ENCODE measurements at regions not wholly inside any gene's neighbourhood (a gene's known extent, or its start where the extent isn't known, plus 50 kb on each side); places are given as distances from the start of the nearest gene placed in this dataset.

DNA sequence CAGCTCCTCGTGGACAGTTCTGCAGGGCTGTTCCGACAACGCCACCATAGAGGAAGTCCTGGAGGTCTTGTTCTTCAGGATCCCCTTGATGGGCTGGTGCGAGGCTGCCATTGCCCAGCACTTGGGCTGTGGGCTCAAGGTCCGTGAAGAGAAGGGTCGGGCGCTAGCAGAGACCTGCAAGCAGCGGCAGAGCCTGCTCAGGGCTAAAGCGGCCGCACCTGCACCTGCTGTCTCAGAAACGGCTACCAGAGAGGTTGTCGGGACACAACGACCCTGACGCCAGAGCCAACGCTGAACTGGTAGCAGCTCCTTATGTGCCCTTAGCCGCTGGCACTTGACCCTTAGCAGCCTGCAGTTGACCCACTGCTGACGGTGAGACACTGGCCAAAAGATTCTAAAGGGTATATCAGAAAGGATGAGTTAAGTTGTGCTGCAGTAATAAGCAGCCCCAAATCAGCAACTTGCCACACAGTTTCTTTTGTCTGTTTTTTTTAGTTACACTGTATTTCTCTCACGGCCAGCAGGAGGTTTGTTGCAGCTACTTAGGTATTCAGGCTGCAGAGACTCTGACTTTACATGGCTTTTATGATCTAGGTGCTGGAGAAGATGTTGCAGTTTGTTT is 55.5 kb upstream of the ST6GAL2 start:
- Histone ChIP-seq H3K4me3 (ENCODE audit: low read length) (no peak overlapping the region), H4K20me1 (ENCODE audit: insufficient read depth, low read depth, low read length) (no peaks in the 10 kb centered on the region), H3K9me2 (replicated peaks; ENCODE audit: insufficient read depth, low read length) (no peaks in the 10 kb centered on the region), H2AFZ (ENCODE audit: low read length) (no peak overlapping the region), H3K4me1 (ENCODE audit: low read length) (no peaks in the 10 kb centered on the region), H3K9ac (ENCODE audit: low read length) (no peak overlapping the region), H3K79me2 (ENCODE audit: low read length) (no peaks in the 10 kb centered on the region), H3K4me2 (ENCODE audit: low read depth, low read length, poor library complexity, severe bottlenecking) (no peak overlapping the region), H3K9me3 (ENCODE audit: low read length) (no peaks in the 10 kb centered on the region), H3K36me3 (ENCODE audit: insufficient read depth, low read length) (no peaks in the 10 kb centered on the region), H3K27ac (ENCODE audit: low read length) (no peak overlapping the region), H3K27me3 (ENCODE audit: low read length) (no peaks in the 10 kb centered on the region)
- no peak for DNase-seq

DNA sequence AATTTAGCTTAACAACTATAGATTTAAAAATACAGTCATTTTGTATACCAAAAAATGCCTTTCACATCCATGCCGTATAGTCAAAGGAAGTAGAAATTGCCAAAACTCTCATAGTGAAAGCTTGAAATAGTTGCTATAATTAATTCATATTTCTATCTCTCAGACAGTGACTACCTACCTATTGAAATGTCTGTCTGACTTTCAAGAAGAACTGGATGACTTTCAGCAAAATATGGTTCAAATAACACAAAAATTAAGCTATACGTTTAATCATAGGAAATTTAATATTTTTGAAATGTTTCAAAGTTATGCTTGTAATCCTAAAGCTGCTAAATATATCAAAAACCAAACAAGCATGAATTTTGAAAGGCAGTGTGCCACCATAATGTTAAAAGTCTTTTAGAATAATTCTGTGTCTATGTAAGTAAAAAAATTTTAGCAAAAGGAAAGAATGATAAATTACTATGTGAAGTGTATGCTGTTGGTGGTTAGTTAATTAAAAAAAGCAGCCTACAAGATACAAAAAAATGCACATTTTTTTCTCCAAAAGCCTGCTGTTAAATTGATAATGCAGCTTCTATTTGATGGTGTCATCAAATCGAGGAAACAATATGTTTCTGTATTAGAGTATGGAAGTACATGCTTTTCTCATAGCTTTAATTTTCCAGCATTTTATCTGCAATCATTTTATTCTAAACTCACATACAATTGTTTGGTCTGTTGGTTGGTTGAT is 57.7 kb upstream of the ST6GAL2 start:
- no peak overlapping the region for H2AFZ ChIP-seq (ENCODE audit: low read length)
- no peak overlapping the region for H3K4me2 ChIP-seq (ENCODE audit: low read depth, low read length, poor library complexity, severe bottlenecking)
- no peak overlapping the region for H3K4me3 ChIP-seq (ENCODE audit: low read length)
- no peaks in the 10 kb centered on the region for H3K27me3 ChIP-seq (ENCODE audit: low read length)
- no peaks in the 10 kb centered on the region for H3K4me1 ChIP-seq (ENCODE audit: low read length)
- H4K20me1 ChIP-seq (ENCODE audit: insufficient read depth, low read depth, low read length): no peaks in the 10 kb centered on the region
- DNase-seq: no peak
- no peak overlapping the region for H3K9ac ChIP-seq (ENCODE audit: low read length)
- no peaks in the 10 kb centered on the region for H3K79me2 ChIP-seq (ENCODE audit: low read length)
- no peaks in the 10 kb centered on the region for H3K9me2 ChIP-seq (replicated peaks; ENCODE audit: insufficient read depth, low read length)
- H3K9me3 ChIP-seq (ENCODE audit: low read length): no peaks in the 10 kb centered on the region
- H3K36me3 ChIP-seq (ENCODE audit: insufficient read depth, low read length): no peaks in the 10 kb centered on the region
- no peak overlapping the region for H3K27ac ChIP-seq (ENCODE audit: low read length)

DNA sequence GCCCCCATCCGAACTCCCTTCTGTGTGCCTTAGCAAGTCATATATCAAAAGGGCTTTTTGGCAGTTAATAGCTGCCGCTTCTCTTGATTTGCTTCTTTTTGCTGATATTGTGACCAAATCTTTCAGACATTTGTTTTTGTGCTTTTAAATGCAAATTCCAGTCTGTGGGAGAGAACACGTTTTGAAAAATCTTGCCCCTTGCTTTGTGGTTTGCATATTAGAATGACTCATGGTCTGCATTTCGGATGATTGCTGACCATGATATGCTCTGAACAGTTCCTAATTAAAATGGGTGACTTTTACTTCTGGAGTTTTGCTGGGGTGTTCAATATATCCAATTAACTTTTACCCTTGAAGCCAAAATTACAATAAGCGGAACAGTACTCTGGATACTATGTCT is 58.2 kb upstream of the ST6GAL2 start:
- H3K79me2 ChIP-seq (ENCODE audit: low read length): no peaks in the 10 kb centered on the region
- H3K4me1 ChIP-seq (ENCODE audit: low read length): no peaks in the 10 kb centered on the region
- no peaks in the 10 kb centered on the region for H4K20me1 ChIP-seq (ENCODE audit: insufficient read depth, low read depth, low read length)
- H3K27ac ChIP-seq (ENCODE audit: low read length): no peak overlapping the region
- no peak for DNase-seq
- no peaks in the 10 kb centered on the region for H3K9me2 ChIP-seq (replicated peaks; ENCODE audit: insufficient read depth, low read length)
- no peaks in the 10 kb centered on the region for H3K27me3 ChIP-seq (ENCODE audit: low read length)
- no peaks in the 10 kb centered on the region for H3K9me3 ChIP-seq (ENCODE audit: low read length)
- H3K36me3 ChIP-seq (ENCODE audit: insufficient read depth, low read length): no peaks in the 10 kb centered on the region
- H3K9ac ChIP-seq (ENCODE audit: low read length): no peak overlapping the region
- no peak overlapping the region for H3K4me2 ChIP-seq (ENCODE audit: low read depth, low read length, poor library complexity, severe bottlenecking)
- H2AFZ ChIP-seq (ENCODE audit: low read length): no peak overlapping the region
- H3K4me3 ChIP-seq (ENCODE audit: low read length): no peak overlapping the region

DNA sequence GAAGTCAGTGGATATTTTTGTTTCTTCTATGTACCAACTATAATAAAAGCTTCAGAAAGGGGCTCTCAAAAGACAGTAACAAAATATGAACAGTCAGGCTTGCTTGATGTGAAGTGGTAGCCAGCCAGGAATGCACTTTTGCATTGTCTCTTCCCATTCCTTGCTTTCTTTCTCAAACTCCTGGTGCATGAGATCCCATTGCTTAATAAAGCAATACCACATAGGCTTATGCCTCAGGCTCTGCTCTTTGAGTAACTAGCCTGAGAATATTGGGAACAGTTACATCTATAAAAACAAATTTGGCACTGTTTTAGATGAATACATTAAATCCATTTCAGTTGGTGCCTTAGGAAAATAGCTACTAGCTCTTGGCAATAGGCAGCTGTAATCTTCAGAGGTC is 62.6 kb upstream of the ST6GAL2 start:
- Histone ChIP-seq H3K9me2 (replicated peaks; ENCODE audit: insufficient read depth, low read length) (no peaks in the 10 kb centered on the region), H3K4me1 (ENCODE audit: low read length) (no peaks in the 10 kb centered on the region), H3K4me2 (ENCODE audit: low read depth, low read length, poor library complexity, severe bottlenecking) (no peak overlapping the region), H2AFZ (ENCODE audit: low read length) (no peak overlapping the region), H3K9me3 (ENCODE audit: low read length) (no peaks in the 10 kb centered on the region), H3K4me3 (ENCODE audit: low read length) (no peak overlapping the region), H3K27me3 (ENCODE audit: low read length) (no peaks in the 10 kb centered on the region; the same call in 1 of the 2 replicates), H3K36me3 (ENCODE audit: insufficient read depth, low read length) (no peaks in the 10 kb centered on the region), H3K9ac (ENCODE audit: low read length) (no peak overlapping the region), H3K27ac (ENCODE audit: low read length) (no peak overlapping the region), H3K79me2 (ENCODE audit: low read length) (no peaks in the 10 kb centered on the region), H4K20me1 (ENCODE audit: insufficient read depth, low read depth, low read length) (no peaks in the 10 kb centered on the region)
- no peak for DNase-seq

DNA sequence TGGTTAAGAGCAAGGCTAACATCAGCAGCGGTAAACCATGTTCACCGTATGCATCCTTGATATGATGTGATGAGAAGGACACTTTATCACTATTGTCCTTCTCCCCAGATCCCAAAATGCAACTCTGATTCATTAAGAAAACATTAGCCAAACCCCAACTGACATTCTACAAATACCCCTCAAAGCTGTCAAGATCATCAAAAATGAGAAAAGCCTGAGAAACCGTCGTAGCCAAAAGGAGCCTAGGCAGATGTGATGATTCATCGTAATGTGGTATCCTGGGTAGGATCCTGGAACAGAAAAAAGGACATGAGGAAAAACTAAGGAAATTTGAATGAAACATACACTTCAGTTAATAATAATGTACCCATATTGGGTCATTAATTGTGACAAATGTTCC is 67.3 kb upstream of the ST6GAL2 start:
- Histone ChIP-seq H3K27me3 (ENCODE audit: low read length) (no peaks in the 10 kb centered on the region; the same call in 1 of the 2 replicates), H3K36me3 (ENCODE audit: insufficient read depth, low read length) (no peaks in the 10 kb centered on the region), H3K4me2 (ENCODE audit: low read depth, low read length, poor library complexity, severe bottlenecking) (no peak overlapping the region), H3K9me3 (ENCODE audit: low read length) (no peaks in the 10 kb centered on the region), H3K4me3 (ENCODE audit: low read length) (no peak overlapping the region), H3K4me1 (ENCODE audit: low read length) (peaks cover 7% of the 10 kb centered on the region), H2AFZ (ENCODE audit: low read length) (no peak overlapping the region), H4K20me1 (ENCODE audit: insufficient read depth, low read depth, low read length) (no peaks in the 10 kb centered on the region), H3K27ac (ENCODE audit: low read length) (no peak overlapping the region), H3K79me2 (ENCODE audit: low read length) (no peaks in the 10 kb centered on the region), H3K9ac (ENCODE audit: low read length) (no peak overlapping the region), H3K9me2 (replicated peaks; ENCODE audit: insufficient read depth, low read length) (no peaks in the 10 kb centered on the region)
- DNase-seq: no peak

DNA sequence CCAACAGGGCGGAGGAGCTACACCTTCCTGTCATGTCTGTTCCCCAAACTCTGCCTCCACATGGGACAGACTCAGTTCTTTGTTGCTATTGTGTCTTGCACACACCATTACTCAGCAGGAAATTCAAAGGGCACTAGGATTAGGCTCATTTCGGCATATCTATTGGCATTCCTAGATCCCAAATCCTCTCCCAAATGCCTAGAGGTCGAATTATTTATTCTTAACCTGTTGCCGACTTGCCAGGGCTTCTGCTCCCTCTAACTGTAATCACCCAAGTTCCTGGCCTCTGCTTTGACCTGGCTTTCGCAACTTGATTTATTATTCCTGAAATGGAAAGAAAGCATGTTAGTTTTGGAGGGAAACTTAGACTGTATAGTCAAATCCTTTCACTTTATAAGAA is 67.8 kb upstream of the ST6GAL2 start:
- Histone ChIP-seq H3K9me2 (replicated peaks; ENCODE audit: insufficient read depth, low read length) (no peaks in the 10 kb centered on the region), H3K4me3 (ENCODE audit: low read length) (no peak overlapping the region), H3K27ac (ENCODE audit: low read length) (no peak overlapping the region), H3K79me2 (ENCODE audit: low read length) (no peaks in the 10 kb centered on the region), H3K9me3 (ENCODE audit: low read length) (no peaks in the 10 kb centered on the region), H3K27me3 (ENCODE audit: low read length) (no peaks in the 10 kb centered on the region; the same call in 1 of the 2 replicates), H3K36me3 (ENCODE audit: insufficient read depth, low read length) (no peaks in the 10 kb centered on the region), H2AFZ (ENCODE audit: low read length) (no peak overlapping the region), H3K4me1 (ENCODE audit: low read length) (peaks cover 7% of the 10 kb centered on the region), H3K9ac (ENCODE audit: low read length) (no peak overlapping the region), H3K4me2 (ENCODE audit: low read depth, low read length, poor library complexity, severe bottlenecking) (no peak overlapping the region), H4K20me1 (ENCODE audit: insufficient read depth, low read depth, low read length) (no peaks in the 10 kb centered on the region)
- no peak for DNase-seq

DNA sequence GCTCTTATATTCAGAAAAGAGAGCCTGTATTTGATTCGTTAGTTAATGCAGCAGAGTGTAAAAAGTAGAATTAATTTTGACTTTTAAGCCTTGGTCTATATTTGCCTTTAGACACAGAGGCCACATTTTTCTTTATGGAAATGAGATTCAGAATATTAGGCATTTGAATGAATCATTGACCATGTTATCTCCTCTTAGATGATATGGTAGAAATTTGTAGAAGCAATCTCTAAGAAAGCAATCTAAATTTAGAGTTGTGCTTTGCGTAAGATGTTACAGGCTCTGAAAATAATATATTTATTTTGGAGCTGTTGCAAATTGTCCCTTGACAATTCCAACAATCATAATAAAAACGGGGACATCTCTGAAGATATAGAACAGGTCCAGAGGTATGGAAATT is 68.3 kb upstream of the ST6GAL2 start:
- Histone ChIP-seq H2AFZ (ENCODE audit: low read length) (no peak overlapping the region), H4K20me1 (ENCODE audit: insufficient read depth, low read depth, low read length) (no peaks in the 10 kb centered on the region; the same call in 1 of the 2 replicates), H3K27me3 (ENCODE audit: low read length) (no peaks in the 10 kb centered on the region; the same call in 1 of the 2 replicates)

DNA sequence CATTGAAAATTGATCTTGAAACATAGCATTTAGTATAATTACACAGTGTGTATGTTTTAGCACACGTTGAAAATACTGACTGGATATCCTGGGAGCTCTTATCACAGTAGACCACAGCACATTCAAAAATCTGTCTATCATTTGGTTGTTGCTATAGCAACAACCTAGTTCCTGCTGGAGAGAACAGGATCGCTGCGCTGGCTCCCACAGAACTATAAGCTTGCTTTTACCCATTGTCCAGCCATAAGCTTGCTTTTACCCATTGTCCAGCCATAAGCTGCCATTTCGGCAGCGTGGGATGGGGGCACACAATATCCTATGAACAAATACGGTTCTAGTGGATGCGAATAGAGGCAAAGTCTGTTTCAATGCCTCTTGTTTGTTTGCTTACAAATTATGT is 70.4 kb upstream of the ST6GAL2 start:
- H3K4me2 ChIP-seq (ENCODE audit: low read depth, low read length, poor library complexity, severe bottlenecking): no peak overlapping the region
- no peaks in the 10 kb centered on the region for H3K79me2 ChIP-seq (ENCODE audit: low read length)
- no peaks in the 10 kb centered on the region for H3K36me3 ChIP-seq (ENCODE audit: insufficient read depth, low read length)
- no peaks in the 10 kb centered on the region; the same call in 1 of the 2 replicates for H4K20me1 ChIP-seq (ENCODE audit: insufficient read depth, low read depth, low read length)
- H3K9me2 ChIP-seq (replicated peaks; ENCODE audit: insufficient read depth, low read length): no peaks in the 10 kb centered on the region
- H3K9ac ChIP-seq (ENCODE audit: low read length): no peak overlapping the region
- H2AFZ ChIP-seq (ENCODE audit: low read length): no peak overlapping the region
- H3K27me3 ChIP-seq (ENCODE audit: low read length): no peaks in the 10 kb centered on the region
- no peak for DNase-seq
- no peak overlapping the region for H3K27ac ChIP-seq (ENCODE audit: low read length)
- peaks cover 23% of the 10 kb centered on the region for H3K4me1 ChIP-seq (ENCODE audit: low read length)
- no peak overlapping the region for H3K4me3 ChIP-seq (ENCODE audit: low read length)
- no peaks in the 10 kb centered on the region for H3K9me3 ChIP-seq (ENCODE audit: low read length)

More for the DNA sequence above, 68.3 kb upstream of the ST6GAL2 start:
- Histone ChIP-seq H3K79me2 (ENCODE audit: low read length) (no peaks in the 10 kb centered on the region), H3K9me2 (replicated peaks; ENCODE audit: insufficient read depth, low read length) (no peaks in the 10 kb centered on the region), H3K9me3 (ENCODE audit: low read length) (no peaks in the 10 kb centered on the region), H3K4me3 (ENCODE audit: low read length) (no peak overlapping the region), H3K36me3 (ENCODE audit: insufficient read depth, low read length) (no peaks in the 10 kb centered on the region), H3K9ac (ENCODE audit: low read length) (no peak overlapping the region), H3K4me1 (ENCODE audit: low read length) (peaks cover 7% of the 10 kb centered on the region), H3K4me2 (ENCODE audit: low read depth, low read length, poor library complexity, severe bottlenecking) (no peak overlapping the region), H3K27ac (ENCODE audit: low read length) (no peak overlapping the region)
- DNase-seq: no peak

All from Karpas-422 (cell line).